A673 (cell line): ENCODE measurements at regions not wholly inside any gene's neighbourhood (a gene's known extent, or its start where the extent isn't known, plus 50 kb on each side); places are given as distances from the start of the nearest gene placed in this dataset.

Experiments used
- BruUV-seq: library from RNA; stranded (reverse); fragments of 400-500 nt; replicated peaks from 2 replicates; lab custom pipeline; 2021; lab: Mats Ljungman, UMichigan
- CTCF ChIA-PET: fragments of 300-600 bp; sonication (Branson Sonifier 250); formaldehyde crosslinking; loops from one replicate; lab custom pipeline; 2022; ENCODE audit warnings: antibody characterized with exemption; lab: Charles Lee
- POLR2A ChIA-PET: fragments of 300-600 bp; sonication (Branson Sonifier 250); formaldehyde crosslinking; loops from one replicate; lab custom pipeline; 2022; ENCODE audit warnings: antibody characterized with exemption; ENCODE audit not compliant: low non-redundant PET; lab: Charles Lee
- DNase-seq: peaks from one replicate; pipeline ENCODE4 v3.0.0-alpha.2; 2015; ENCODE audit warnings: low spot score
- H3K27ac ChIP-seq: fragments of 200-600 bp; sonication (generic); 2 replicates; pipeline ENCODE4 v1.5.1; 2016; ENCODE audit warnings: mixed run types, low read depth, mild to moderate bottlenecking, mixed read lengths, antibody characterized with exemption, low read length; ENCODE audit not compliant: poor library complexity, severe bottlenecking
- H3K27me3 ChIP-seq: fragments of 200-600 bp; sonication (generic); replicated peaks from 2 replicates; pipeline ENCODE4 v1.6.1; 2017; ENCODE audit warnings: mixed run types, low read depth, mild to moderate bottlenecking, mixed read lengths, antibody characterized with exemption, low read length; ENCODE audit not compliant: insufficient read depth, poor library complexity
- H3K36me3 ChIP-seq: fragments of 200-600 bp; sonication (generic); 2 replicates; pipeline ENCODE4 v1.6.1; 2016; ENCODE audit warnings: mixed run types, mild to moderate bottlenecking, mixed read lengths, antibody characterized with exemption, low read length; ENCODE audit not compliant: insufficient read depth, poor library complexity, severe bottlenecking
- H3K4me1 ChIP-seq: fragments of 200-600 bp; sonication (generic); 2 replicates; pipeline ENCODE4 v1.6.1; 2017; ENCODE audit warnings: mixed run types, mild to moderate bottlenecking, mixed read lengths, antibody characterized with exemption, low read length; ENCODE audit not compliant: insufficient read depth, poor library complexity, severe bottlenecking
- H3K4me3 ChIP-seq: fragments of 200-600 bp; sonication (generic); 2 replicates; pipeline ENCODE4 v1.5.1; 2016; ENCODE audit warnings: low read depth, mixed run types, mild to moderate bottlenecking, mixed read lengths, low read length; ENCODE audit not compliant: poor library complexity, severe bottlenecking
- H3K9me3 ChIP-seq: fragments of 200-600 bp; sonication (generic); 2 replicates; pipeline ENCODE4 v1.6.1; 2016; ENCODE audit warnings: mixed run types, low read depth, mild to moderate bottlenecking, mixed read lengths, antibody characterized with exemption, low read length; ENCODE audit not compliant: poor library complexity, severe bottlenecking
- CTCF ChIP-seq: fragments of 300-800, 200-600 bp; sonication (generic); conservative IDR thresholded peaks from 2 replicates; pipeline ENCODE4 v1.5.1; 2017; ENCODE audit warnings: low read depth, mild to moderate bottlenecking, antibody characterized with exemption, low read length, moderate library complexity, mixed read lengths
- EZH2 ChIP-seq: fragments of 200-600 bp; sonication (generic); IDR thresholded peaks from 2 replicates; pipeline ENCODE4 v1.6.1; 2017; ENCODE audit warnings: borderline replicate concordance, low read depth, mild to moderate bottlenecking, mixed read lengths, antibody characterized with exemption, low read length; ENCODE audit not compliant: poor library complexity, severe bottlenecking
- intact Hi-C: fragments of 100-400 bp; cut with micrococcal nuclease; formaldehyde crosslinking; loops from one replicate; pipeline ENCODE4 v1.10.0; 2022; ENCODE audit not compliant: unreplicated experiment

GRCh38 chr19:32196690-32197420 is 148.6 kb upstream of the ZNF507 start:
- H3K36me3 ChIP-seq: no peaks in the 10 kb centered on the region
- H3K4me1 ChIP-seq: peaks cover 5% of the 10 kb centered on the region
- CTCF ChIA-PET: no interaction called here
- TF ChIP-seq EZH2 (no peak), CTCF (no peak)
- intact Hi-C loops: no loop called here
- no peak overlapping the region for H3K4me3 ChIP-seq
- no peak for DNase-seq
- POLR2A ChIA-PET: interaction anchor here (0.6 kb wide), 1 partner anchor 1556 kb away, joined by 12 read pairs; no protein-coding TSS in a partner anchor
- BruUV-seq: no TSS peak
- H3K9me3 ChIP-seq: no peaks in the 10 kb centered on the region
- H3K27me3 ChIP-seq: no peaks in the 10 kb centered on the region
- H3K27ac ChIP-seq: no peak overlapping the region

DNA sequence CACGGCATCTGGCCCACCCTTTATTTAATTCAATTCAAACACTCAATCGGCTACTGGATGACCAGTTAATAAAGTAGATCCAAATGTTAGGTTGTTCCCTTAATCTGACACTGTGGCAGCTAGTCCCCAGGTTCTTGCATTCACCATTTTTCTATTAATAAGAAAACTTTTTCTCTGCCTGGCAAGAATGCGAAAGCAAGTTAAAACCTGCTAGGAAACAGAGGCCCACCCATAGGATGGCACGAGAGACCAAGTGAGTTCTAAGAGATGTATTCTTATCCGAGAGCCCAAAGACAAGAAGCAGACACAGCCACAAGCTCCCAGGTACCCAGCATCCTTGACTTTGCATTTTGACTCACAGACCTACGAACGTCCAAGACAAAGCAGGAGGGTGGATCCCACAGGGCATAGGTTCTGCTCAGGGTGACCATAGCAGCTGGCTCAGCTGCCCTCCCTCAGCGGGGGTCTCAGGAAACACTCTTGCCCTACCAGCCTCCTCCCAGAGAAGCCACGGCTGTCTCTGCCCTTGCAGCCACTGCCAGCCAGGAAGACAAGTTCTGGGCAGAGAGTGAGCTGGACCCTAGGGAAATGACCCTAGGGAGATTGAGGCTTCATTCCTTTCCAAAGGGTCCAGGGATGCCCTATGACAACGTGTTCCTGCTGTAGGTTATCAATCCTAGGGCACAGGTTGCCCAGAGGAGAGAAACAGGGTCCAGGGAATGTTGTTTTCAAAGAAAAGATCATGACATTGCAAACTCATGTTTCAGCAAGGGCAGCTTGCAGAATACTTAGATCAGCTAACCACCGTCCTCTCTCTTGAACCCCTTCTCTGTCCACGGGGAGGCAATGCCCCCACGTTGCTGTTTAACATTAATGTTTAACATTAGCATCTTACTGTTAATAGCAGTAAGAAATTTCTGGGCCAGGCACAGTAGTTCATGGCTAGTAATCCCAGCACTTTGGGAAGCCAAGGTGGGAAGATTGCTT is 147.2 kb upstream of the ZNF507 start:
- H3K36me3 ChIP-seq: no peaks in the 10 kb centered on the region
- no peak for DNase-seq
- no peaks in the 10 kb centered on the region for H3K27me3 ChIP-seq
- H3K27ac ChIP-seq: no peak overlapping the region
- no peak overlapping the region for H3K4me3 ChIP-seq
- CTCF ChIA-PET: no interaction called here
- no TSS peak for BruUV-seq
- POLR2A ChIA-PET: no interaction called here
- peaks cover 9% of the 10 kb centered on the region for H3K4me1 ChIP-seq
- no peaks in the 10 kb centered on the region for H3K9me3 ChIP-seq
- intact Hi-C loops: no loop called here
- TF ChIP-seq CTCF (no peak), EZH2 (no peak)

DNA sequence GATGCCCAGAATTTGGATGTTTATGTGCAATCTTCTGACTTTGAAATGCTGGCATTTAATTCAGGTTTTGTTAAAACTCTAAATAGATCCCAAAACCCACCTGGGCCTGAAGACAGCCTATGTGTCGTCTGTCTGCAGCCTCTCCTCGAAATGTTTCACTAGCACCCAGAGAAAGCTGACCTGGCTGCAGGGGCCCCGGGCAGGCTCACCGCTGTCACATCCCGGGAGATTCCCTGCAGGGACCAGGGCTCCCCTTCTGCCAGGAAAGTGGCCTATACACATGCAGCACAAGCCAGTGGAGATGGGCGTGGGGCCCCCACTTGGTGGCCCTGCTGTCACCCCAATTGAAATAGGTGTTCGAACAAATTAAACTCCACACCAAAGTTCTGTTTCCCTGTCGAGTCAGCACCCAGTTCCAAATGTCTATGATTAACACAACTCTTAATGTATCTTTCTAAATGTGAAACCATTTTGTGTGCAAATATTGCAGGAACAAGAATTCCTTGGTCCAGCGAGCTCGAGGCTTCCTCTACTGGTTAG is 145.8 kb upstream of the ZNF507 start:
- TF ChIP-seq EZH2: no peak
- no peak for TF ChIP-seq CTCF
- intact Hi-C loops: no loop called here
- DNase-seq: no peak
- H3K27me3 ChIP-seq: no peaks in the 10 kb centered on the region
- no peak overlapping the region for H3K4me3 ChIP-seq
- no TSS peak for BruUV-seq
- no peaks in the 10 kb centered on the region for H3K36me3 ChIP-seq
- peaks cover 9% of the 10 kb centered on the region for H3K4me1 ChIP-seq
- H3K27ac ChIP-seq: no peak overlapping the region
- H3K9me3 ChIP-seq: no peaks in the 10 kb centered on the region
- ChIA-PET POLR2A (no interaction called here), CTCF (no interaction called here)
